AG09319 (cell line): ENCODE measurements at regions not wholly inside any gene's neighbourhood (a gene's known extent, or its start where the extent isn't known, plus 50 kb on each side); places are given as distances from the start of the nearest gene placed in this dataset.
"Not testable (repeated sequence)": the region's sequence is repeated elsewhere in the genome, so short reads cannot be mapped to it uniquely, and the experiment has no call there.

Experiments
- DNase-seq: peaks from one replicate; pipeline ENCODE4 v3.0.0-alpha.2; 2010; ENCODE audit warnings: low read depth; ENCODE audit errors: extremely low read depth
- TF ChIP-seq, protein P1 (sequence below): IDR thresholded peaks from 2 replicates; pipeline ENCODE4 v1.5.1; 2011; ENCODE audit warnings: low read depth, mild to moderate bottlenecking, inconsistent platforms, low read length, moderate library complexity

DNA sequence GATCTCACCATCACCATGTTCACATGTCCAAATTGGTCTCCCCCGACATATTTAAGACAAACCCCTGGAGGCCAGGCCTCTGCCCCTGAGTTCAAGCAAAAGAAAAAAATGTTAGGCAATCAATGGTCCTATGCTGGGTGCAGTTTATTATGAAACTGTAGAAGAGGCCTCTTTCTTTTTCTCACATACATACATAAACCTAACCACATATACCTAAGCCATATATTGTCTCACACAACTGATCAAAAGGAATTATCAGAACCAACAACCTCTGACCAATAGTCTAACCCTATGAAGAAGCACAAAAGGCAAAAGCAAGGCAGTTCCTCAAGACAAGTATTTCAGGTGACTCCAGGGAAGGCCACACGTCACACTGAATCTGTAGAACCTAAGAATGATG lies 49.9 kb downstream of the ILRUN start:
- TF ChIP-seq, protein P1, sequence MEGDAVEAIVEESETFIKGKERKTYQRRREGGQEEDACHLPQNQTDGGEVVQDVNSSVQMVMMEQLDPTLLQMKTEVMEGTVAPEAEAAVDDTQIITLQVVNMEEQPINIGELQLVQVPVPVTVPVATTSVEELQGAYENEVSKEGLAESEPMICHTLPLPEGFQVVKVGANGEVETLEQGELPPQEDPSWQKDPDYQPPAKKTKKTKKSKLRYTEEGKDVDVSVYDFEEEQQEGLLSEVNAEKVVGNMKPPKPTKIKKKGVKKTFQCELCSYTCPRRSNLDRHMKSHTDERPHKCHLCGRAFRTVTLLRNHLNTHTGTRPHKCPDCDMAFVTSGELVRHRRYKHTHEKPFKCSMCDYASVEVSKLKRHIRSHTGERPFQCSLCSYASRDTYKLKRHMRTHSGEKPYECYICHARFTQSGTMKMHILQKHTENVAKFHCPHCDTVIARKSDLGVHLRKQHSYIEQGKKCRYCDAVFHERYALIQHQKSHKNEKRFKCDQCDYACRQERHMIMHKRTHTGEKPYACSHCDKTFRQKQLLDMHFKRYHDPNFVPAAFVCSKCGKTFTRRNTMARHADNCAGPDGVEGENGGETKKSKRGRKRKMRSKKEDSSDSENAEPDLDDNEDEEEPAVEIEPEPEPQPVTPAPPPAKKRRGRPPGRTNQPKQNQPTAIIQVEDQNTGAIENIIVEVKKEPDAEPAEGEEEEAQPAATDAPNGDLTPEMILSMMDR, result no peak
- DNase-seq, result no peak

DNA sequence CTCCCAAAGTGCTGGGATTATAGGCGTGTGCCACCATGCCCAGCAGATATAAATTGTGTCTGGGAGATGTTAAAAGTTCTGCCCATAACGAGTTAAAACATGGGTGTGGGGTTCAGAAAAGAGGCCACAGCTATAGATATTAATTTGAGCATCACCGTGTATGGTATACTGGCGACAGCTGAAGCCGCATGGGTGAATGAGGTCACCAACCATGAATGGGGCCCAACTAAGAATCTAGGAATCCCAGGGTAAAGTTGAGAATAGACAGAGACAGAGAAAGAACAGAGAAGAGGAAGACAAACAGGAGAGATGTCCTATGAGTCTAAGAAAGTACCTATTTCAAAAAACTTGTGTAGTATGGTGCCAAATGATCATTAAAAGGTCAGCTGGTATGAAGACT lies 50.9 kb downstream of the ILRUN start:
- no peak for DNase-seq
- TF ChIP-seq, protein P1, result no peak

DNA sequence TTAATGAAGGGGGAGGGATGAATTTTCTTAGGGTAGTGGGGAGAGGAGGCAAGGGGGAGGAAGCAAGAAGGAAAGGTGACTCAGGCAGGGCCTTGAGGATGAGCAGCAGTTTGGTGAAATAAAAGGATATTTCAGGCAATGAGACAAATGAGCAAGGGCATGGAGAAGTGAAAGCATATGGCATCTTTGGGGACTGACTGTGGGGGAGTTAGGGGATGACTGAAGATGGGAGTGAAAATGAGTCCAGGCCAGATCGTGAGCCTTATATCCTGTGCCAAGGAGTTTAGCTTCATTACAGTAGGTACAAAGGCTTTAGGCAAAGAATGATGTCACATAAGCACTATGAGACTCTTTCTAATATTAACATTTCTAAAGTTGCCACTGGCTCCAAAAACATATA lies 51.9 kb downstream of the ILRUN start:
- no peak for DNase-seq
- TF ChIP-seq, protein P1, result no peak

DNA sequence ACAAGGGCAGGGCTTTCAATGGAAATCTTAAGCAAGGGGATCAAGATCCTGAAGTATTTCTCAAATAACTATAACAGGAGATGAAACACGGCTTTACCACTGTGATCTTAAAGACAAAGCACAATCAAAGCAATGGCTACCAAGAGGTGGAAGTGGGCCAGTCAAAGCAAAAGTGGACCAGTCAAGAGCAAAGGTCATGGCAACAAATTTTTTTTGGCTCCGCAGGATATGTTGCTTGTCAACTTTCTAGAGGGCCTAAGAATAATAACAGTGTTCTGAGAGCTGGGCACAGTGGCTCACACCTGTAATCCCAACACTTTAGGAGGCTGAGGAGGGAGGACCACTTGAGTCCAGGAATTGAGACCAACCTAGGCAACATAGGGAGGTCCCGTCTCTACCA lies 54.1 kb downstream of the ILRUN start:
- TF ChIP-seq, protein P1, result no peak
- DNase-seq, result no peak

DNA sequence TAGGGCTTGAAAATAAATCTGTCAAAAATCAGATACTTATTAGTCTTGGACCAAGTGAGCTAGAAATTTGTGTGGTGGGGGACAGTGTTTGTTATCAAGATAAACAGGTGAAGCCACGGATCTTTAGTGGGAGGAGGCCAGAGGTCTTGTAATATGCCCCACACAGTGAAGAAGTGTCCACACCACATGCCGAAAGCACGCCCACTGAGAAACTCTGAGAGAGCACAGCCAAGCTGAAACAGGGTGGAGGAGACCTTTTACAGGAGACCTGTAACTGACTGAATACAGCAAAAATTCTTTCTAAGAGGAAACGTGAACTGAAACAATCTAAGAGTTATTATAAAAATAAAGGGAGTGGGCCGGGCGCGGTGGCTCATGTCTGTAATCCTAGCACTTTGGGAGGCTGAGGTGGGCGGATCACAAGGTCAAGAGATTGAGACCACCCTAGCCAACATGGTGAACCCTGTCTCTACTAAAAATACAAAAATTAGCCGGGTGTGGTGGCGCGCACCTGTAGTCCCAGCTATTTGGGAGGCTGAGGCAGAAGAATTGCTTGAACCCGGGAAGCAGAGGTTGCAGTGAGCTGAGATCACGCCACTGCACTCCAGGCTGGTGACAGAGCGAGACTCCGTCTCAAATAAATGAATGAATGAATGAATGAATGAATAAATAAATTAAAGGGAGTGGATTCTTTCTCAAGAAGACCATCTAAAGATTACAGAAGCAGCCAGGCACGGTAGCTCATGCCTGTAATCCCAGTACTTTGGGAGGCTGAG lies 56.3 kb downstream of the ILRUN start:
- DNase-seq, result not testable (repeated sequence)

DNA sequence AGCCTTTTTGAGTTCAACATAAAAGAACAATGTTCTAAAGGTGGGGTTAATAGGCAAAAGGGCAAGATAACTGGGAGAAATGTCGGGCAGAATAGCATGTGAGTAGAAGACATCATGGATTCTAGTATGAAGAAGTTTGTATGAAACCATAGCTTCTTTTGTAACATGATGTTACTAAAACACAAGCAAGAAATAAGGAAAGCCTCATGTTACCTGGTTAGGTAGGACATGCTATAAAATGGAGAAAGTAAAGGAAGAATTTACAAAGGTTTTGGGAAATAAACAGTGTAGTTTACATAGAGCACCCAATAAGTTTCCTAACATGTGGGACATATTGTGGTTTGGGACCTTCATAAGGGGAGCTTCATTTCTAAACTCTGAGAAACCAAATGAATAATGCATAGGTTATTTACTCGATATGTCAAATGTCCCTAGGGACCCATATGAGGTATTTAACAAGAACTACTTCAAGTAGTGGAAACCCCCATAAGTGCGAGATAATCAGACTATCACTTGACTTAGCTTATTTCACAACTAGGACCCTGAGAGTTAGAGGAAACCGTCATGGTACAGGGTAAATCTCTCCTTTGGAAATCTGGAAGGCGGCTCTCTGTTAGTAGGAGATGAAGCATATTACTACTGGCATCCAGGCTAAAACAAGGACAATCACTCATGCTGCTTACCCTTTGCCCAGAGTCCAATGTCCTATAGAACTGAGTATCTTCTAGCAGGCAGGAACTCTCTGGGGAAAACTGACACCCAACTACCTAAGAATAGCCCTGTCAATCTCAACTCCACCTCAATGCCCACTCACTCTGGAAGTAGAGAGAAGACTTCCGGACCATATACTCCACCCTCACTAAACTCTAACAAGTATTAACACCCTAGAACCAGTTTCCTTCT lies 57.5 kb downstream of the ILRUN start:
- TF ChIP-seq, protein P1, result no peak
- DNase-seq, result no peak

DNA sequence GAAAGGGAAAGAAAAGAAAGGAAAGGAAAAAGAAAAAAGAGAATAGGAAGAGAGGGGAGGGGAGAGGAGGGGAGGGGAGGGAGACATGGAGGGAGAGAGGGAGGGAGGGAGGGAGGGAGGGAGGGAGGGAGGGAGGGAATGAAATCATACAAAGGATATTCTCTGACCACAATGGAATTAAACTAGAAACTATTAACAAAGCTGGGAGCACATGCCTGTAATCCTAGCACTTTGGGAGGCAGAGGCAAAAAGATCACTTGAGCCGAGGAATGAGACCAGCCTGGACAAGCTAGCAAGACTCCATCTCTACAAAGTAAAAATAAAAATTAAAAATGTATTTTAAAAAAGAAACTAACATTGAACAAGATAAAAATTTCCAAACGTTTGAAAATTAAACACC lies 62.8 kb downstream of the ILRUN start:
- DNase-seq, result no peak
- TF ChIP-seq, protein P1, result no peak
